HCT116 (cell line): ENCODE measurements at regions not wholly inside any gene's neighbourhood (a gene's known extent, or its start where the extent isn't known, plus 50 kb on each side); places are given as distances from the start of the nearest gene placed in this dataset.

Source experiments
- ATAC-seq: fragments of 200-7000 bp; cut with Tn5 transposase; 2 replicates; pipeline ENCODE4 v1.9.1; 2020; ENCODE audit warnings: mild to moderate bottlenecking, moderate library complexity
- BruUV-seq: library from RNA; stranded (reverse); fragments of 400-500 nt; replicated peaks from 2 replicates; lab custom pipeline; 2021; lab: Mats Ljungman, UMichigan
- CTCF ChIA-PET: fragments of 300-600 bp; sonication (Branson Sonifier 250); formaldehyde crosslinking; loops from one replicate; lab custom pipeline; 2021; ENCODE audit warnings: antibody characterized with exemption; lab: Charles Lee
- POLR2A ChIA-PET: fragments of 300-600, 350-600 bp; sonication (Branson Sonifier 250); formaldehyde crosslinking; loops from one replicate; lab custom pipeline; 2021; ENCODE audit warnings: antibody characterized with exemption; lab: Charles Lee
- RAD21 ChIA-PET, 2 experiments: fragments of 300-600 bp; sonication (Branson Sonifier 250); formaldehyde crosslinking; loops; one replicate each; lab custom pipeline; 2023; ENCODE audit warnings: low total read pairs in 2 of 2; ENCODE audit not compliant: uncharacterized antibody in 2 of 2, unreplicated experiment in 2 of 2, low non-redundant PET in 1 of 2; lab: Charles Lee
- DNase-seq: peaks from one replicate; pipeline ENCODE4 v3.0.0-alpha.2; 2010; ENCODE audit warnings: low read depth, low spot score
- H2AFZ ChIP-seq: fragments of 200-600 bp; shearing (Covaris generic), sonication (generic); 2 replicates; pipeline ENCODE4 v1.6.1; 2017; ENCODE audit warnings: low read depth, mixed run types, mixed read lengths, antibody characterized with exemption, low read length; ENCODE audit not compliant: poor library complexity, severe bottlenecking
- H3K27ac ChIP-seq: 2 replicates; pipeline ENCODE4 v1.5.1; 2012; ENCODE audit warnings: low read depth, low read length
- H3K27me3 ChIP-seq: fragments of 200-600 bp; sonication (generic); 2 replicates; pipeline ENCODE4 v1.6.1; 2016; ENCODE audit warnings: mixed run types, low read length, mixed read lengths; ENCODE audit not compliant: insufficient read depth
- H3K36me3 ChIP-seq, 2 experiments: fragments of 200-500 bp in 1 of 2; fragments of 200-600 bp in 1 of 2; sonication (Bioruptor generic) in 1 of 2; sonication (generic) in 1 of 2; 2 replicates each; pipeline versions ENCODE4 v1.5.1 to v1.6.1; 2014 to 2016; ENCODE audit warnings: low read length in 2 of 2, inconsistent platforms in 1 of 2, mixed read lengths in 1 of 2, mixed run types in 1 of 2; ENCODE audit not compliant: insufficient read depth in 2 of 2, control insufficient read depth in 1 of 2
- H3K4me1 ChIP-seq, 2 experiments: fragments of 200-600 bp in 1 of 2; sonication (generic) in 1 of 2; 2 replicates each; pipeline versions ENCODE4 v1.5.1 to v1.6.1; 2012 to 2017; ENCODE audit warnings: low read length in 2 of 2, inconsistent platforms in 1 of 2, mild to moderate bottlenecking in 1 of 2, mixed read lengths in 1 of 2, mixed run types in 1 of 2, moderate library complexity in 1 of 2; ENCODE audit not compliant: insufficient read depth in 2 of 2, control insufficient read depth in 1 of 2
- H3K4me2 ChIP-seq: fragments of 200-600 bp; sonication (generic); 2 replicates; pipeline ENCODE4 v1.6.1; 2017; ENCODE audit warnings: mixed run types, low read length, mixed read lengths
- H3K4me3 ChIP-seq, 2 experiments: fragments of 200-600 bp in 1 of 2; sonication (generic) in 1 of 2; replicated peaks in 1 of 2; 2 replicates each; pipeline ENCODE4 v1.5.1; 2011 to 2016; ENCODE audit warnings: low read length in 2 of 2, control low read depth in 1 of 2, low read depth in 1 of 2, mild to moderate bottlenecking in 1 of 2, mixed read lengths in 1 of 2, mixed run types in 1 of 2
- H3K79me2 ChIP-seq: fragments of 200-600 bp; sonication (generic); 2 replicates; pipeline ENCODE4 v1.6.1; 2017; ENCODE audit warnings: mild to moderate bottlenecking, mixed run types, low read length, moderate library complexity, mixed read lengths; ENCODE audit not compliant: insufficient read depth
- H3K9ac ChIP-seq: fragments of 200-600 bp; sonication (generic); 2 replicates; pipeline ENCODE4 v1.6.1; 2016; ENCODE audit warnings: low read length, mixed read lengths
- H3K9me2 ChIP-seq: fragments of 200-600 bp; sonication (generic), shearing (Covaris generic); 2 replicates; pipeline ENCODE4 v1.6.1; 2017; ENCODE audit warnings: mixed run types, mild to moderate bottlenecking, moderate library complexity; ENCODE audit not compliant: insufficient read depth
- H3K9me3 ChIP-seq, 2 experiments: fragments of 200-500 bp in 1 of 2; fragments of 200-600 bp in 1 of 2; sonication (Bioruptor generic) in 1 of 2; sonication (generic) in 1 of 2; 2 replicates each; pipeline ENCODE4 v1.6.1; 2014 to 2017; ENCODE audit warnings: low read length in 2 of 2, mixed read lengths in 2 of 2, inconsistent platforms in 1 of 2, low read depth in 1 of 2, mild to moderate bottlenecking in 1 of 2, mixed run types in 1 of 2, moderate library complexity in 1 of 2; ENCODE audit not compliant: control insufficient read depth in 1 of 2, insufficient read depth in 1 of 2
- H4K20me1 ChIP-seq: fragments of 200-600 bp; sonication (generic), shearing (Covaris generic); 2 replicates; pipeline ENCODE4 v1.6.1; 2017; ENCODE audit warnings: mixed run types, mild to moderate bottlenecking, moderate library complexity; ENCODE audit not compliant: insufficient read depth
- CEBPB ChIP-seq: IDR thresholded peaks from 2 replicates; pipeline ENCODE4 v1.6.1; 2012; ENCODE audit warnings: low read depth
- EGR1 ChIP-seq: IDR thresholded peaks from 2 replicates; pipeline ENCODE4 v1.6.1; 2012; ENCODE audit warnings: low read depth
- ELF1 ChIP-seq: IDR thresholded peaks from 2 replicates; pipeline ENCODE4 v1.6.1; 2012; ENCODE audit warnings: low read depth, borderline replicate concordance
- EZH2phosphoT487 ChIP-seq: fragments of 200-600 bp; IDR thresholded peaks from 2 replicates; pipeline ENCODE4 v1.6.1; 2018; ENCODE audit warnings: antibody characterized with exemption, borderline replicate concordance
- FOSL1 ChIP-seq: IDR thresholded peaks from 2 replicates; pipeline ENCODE4 v1.6.1; 2012; ENCODE audit warnings: low read depth
- POLR2A ChIP-seq: IDR thresholded peaks from 2 replicates; pipeline ENCODE4 v1.7.0; 2011; ENCODE audit warnings: borderline replicate concordance; ENCODE audit not compliant: insufficient read depth, insufficient read length; ENCODE audit errors: extremely low read depth
- POLR2AphosphoS5 ChIP-seq: IDR thresholded peaks from 2 replicates; pipeline ENCODE4 v1.6.1; 2011; ENCODE audit warnings: mild to moderate bottlenecking, low read depth, low read length, moderate library complexity
- SP1 ChIP-seq: IDR thresholded peaks from 2 replicates; pipeline ENCODE4 v1.6.1; 2012; ENCODE audit warnings: low read depth
- intact Hi-C: fragments of 100-400 bp; cut with micrococcal nuclease; formaldehyde crosslinking; loops from 2 replicates; pipeline ENCODE4 v1.10.0; 2022
- TF ChIP-seq, protein P1 (sequence below): IDR thresholded peaks from 2 replicates; pipeline ENCODE4 v1.6.1; 2012; ENCODE audit warnings: low read depth

DNA sequence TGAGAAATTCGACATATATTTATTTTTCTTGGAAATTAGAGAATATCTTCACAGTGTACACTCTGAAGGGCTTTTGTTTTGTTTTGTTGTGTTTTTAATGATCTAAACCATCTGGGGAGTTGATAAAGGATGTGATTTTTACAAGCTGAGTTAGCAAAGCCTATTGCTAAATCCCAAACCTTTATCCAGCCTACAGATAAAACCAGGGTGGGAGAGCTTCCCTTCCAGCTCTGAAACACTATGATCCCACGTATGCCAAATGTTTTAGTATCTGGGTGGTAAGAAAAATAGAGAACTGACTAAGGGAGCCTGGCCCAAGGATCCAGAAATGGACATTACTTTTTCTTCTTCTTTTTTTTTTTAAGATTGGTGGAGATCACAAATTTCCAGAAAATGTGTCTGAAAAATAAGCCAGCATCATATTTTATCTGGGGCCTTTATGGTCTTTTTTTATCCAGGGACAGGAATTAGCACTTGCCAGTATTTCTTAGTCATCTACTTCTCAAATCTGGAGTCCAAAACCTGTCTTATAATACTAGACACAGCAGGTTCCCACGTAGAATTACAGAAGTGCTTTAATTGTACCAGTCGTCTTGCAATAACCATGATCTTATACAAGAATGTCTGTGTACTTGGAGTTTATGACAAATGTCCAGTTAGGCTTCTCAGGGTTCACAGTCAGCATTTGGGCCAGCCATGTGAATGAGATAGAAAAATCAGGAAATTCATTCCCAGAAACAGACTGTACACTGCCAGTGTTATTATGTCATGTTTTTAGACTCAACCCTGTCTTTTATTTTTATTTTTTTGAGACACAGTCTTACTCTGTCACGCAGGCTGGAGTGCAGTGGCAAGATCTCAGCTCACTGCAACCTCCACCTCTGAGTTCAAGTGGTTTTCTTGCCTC is 290.8 kb upstream of the MPDZ start:
- no peak for ATAC-seq
- no peak for DNase-seq
- H3K36me3 ChIP-seq = no peaks in the 10 kb centered on the region
- RAD21 ChIA-PET = no interaction called here
- no TSS peak for BruUV-seq
- no peak overlapping the region for H3K4me3 ChIP-seq
- CTCF ChIA-PET = no interaction called here
- no peak for TF ChIP-seq EGR1
- no peak for TF ChIP-seq POLR2A
- TF ChIP-seq ELF1 = no peak
- no peak for TF ChIP-seq EZH2phosphoT487
- no peak for TF ChIP-seq SP1
- TF ChIP-seq, all 23 proteins: peak for 0
- intact Hi-C loops = no loop called here
- Histone ChIP-seq H3K79me2 (no peaks in the 10 kb centered on the region), H3K4me1 (no peaks in the 10 kb centered on the region), H3K9me2 (no peaks in the 10 kb centered on the region), H3K9me3 (no peaks in the 10 kb centered on the region; a peak in 1 of 4 replicates), H3K27ac (no peak overlapping the region), H3K9ac (no peak overlapping the region), H3K4me2 (no peak overlapping the region), H2AFZ (no peak overlapping the region), H4K20me1 (no peaks in the 10 kb centered on the region), H3K27me3 (no peaks in the 10 kb centered on the region)
- POLR2A ChIA-PET = no interaction called here

DNA sequence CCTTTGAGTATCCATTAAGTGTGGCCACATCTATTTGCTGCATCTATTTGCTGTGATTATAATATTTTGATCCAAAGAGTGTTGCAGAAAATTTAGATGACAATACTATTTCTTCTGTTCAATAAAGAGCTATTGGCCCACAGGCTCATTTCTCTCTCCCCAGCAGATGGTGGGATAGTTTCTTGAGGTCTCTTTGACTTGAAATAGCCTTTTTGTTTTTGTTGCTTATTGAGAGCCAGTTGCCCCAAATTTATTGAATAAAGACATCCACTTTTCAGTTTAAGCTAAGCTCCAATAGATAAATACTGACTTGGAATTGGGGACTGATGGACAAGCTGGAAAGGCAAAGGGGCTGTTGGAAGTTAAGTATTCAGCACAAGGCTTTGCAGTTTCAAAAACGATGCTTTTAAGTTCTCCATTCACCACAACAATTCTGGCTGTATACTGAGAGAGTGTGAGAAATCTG is 290.1 kb upstream of the MPDZ start:
- Histone ChIP-seq H3K79me2 (no peaks in the 10 kb centered on the region), H3K27me3 (no peaks in the 10 kb centered on the region), H3K4me3 (no peak overlapping the region), H3K36me3 (no peaks in the 10 kb centered on the region)
- ATAC-seq = no peak
- TF ChIP-seq CEBPB (no peak), POLR2AphosphoS5 (no peak), FOSL1 (no peak)
- TF ChIP-seq, protein P1, sequence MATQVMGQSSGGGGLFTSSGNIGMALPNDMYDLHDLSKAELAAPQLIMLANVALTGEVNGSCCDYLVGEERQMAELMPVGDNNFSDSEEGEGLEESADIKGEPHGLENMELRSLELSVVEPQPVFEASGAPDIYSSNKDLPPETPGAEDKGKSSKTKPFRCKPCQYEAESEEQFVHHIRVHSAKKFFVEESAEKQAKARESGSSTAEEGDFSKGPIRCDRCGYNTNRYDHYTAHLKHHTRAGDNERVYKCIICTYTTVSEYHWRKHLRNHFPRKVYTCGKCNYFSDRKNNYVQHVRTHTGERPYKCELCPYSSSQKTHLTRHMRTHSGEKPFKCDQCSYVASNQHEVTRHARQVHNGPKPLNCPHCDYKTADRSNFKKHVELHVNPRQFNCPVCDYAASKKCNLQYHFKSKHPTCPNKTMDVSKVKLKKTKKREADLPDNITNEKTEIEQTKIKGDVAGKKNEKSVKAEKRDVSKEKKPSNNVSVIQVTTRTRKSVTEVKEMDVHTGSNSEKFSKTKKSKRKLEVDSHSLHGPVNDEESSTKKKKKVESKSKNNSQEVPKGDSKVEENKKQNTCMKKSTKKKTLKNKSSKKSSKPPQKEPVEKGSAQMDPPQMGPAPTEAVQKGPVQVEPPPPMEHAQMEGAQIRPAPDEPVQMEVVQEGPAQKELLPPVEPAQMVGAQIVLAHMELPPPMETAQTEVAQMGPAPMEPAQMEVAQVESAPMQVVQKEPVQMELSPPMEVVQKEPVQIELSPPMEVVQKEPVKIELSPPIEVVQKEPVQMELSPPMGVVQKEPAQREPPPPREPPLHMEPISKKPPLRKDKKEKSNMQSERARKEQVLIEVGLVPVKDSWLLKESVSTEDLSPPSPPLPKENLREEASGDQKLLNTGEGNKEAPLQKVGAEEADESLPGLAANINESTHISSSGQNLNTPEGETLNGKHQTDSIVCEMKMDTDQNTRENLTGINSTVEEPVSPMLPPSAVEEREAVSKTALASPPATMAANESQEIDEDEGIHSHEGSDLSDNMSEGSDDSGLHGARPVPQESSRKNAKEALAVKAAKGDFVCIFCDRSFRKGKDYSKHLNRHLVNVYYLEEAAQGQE = no peak
- TF ChIP-seq, all 23 proteins: peak for 0
- no peak for DNase-seq
- Histone ChIP-seq H4K20me1 (no peaks in the 10 kb centered on the region), H3K9me2 (no peaks in the 10 kb centered on the region), H3K27ac (no peak overlapping the region), H3K4me2 (no peak overlapping the region), H3K4me1 (no peaks in the 10 kb centered on the region), H3K9ac (no peak overlapping the region), H3K9me3 (no peaks in the 10 kb centered on the region; a peak in 1 of 4 replicates), H2AFZ (no peak overlapping the region)
- no TSS peak for BruUV-seq
- ChIA-PET CTCF (no interaction called here), POLR2A (no interaction called here), RAD21 (no interaction called here)
- intact Hi-C loops = no loop called here
